Islet of Langerhans (tissue), 1 donor: ENCODE measurements at regions not wholly inside any gene's neighbourhood (a gene's known extent, or its start where the extent isn't known, plus 50 kb on each side); places are given as distances from the start of the nearest gene placed in this dataset.
"Not testable (repeated sequence)": the region's sequence is repeated elsewhere in the genome, so short reads cannot be mapped to it uniquely, and the experiment has no call there.

Experiments
- FAIRE-seq: peaks from one replicate; lab custom pipeline; 2011; peaks lifted over from hg19 to GRCh38; lab: Jason Lieb, UNC

- not testable (repeated sequence) for FAIRE-seq
These were observed 83.2 kb downstream of the POTEB3 start for GRCh38 chr15:21357056-21357455.

DNA sequence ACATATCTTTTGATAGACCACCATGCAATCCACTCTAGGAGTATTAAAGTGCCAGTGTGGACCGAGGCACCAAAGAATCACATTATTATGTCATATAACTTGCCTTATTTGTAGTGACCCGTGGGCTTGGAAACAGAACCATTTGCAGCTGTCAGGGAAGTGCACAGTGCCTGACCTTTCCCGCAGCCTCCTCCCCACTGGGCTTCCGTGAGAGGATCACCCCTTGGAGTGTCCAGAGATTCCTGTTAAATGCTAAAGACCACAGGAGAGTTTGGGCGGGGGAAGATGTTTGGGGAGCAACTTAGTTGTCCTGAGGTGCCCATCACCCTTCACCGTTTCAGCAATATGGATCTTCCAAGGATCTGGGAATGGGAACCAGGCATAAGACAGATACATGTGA is 84.4 kb downstream of the POTEB3 start:
- not testable (repeated sequence) for FAIRE-seq

DNA sequence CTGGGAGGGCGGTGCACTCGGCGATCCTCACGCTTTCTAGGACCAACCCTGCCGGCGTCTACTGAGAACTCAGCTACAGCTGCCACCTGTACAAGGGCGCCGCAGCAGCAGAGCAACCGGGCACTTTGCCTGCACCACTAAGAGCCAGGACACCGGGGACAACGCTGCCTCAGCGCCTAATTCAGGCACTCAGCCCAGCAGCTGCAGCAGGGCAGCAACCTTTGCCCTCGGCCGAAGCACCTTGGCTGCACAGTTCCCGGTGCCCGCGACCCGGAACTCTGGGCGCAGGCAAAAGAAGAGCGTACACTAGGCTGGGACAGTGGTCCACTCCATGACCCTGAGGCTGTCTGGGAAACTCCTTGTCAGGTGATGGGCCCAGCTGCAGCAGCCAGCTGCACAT is 85.7 kb downstream of the POTEB3 start:
- FAIRE-seq: not testable (repeated sequence)

DNA sequence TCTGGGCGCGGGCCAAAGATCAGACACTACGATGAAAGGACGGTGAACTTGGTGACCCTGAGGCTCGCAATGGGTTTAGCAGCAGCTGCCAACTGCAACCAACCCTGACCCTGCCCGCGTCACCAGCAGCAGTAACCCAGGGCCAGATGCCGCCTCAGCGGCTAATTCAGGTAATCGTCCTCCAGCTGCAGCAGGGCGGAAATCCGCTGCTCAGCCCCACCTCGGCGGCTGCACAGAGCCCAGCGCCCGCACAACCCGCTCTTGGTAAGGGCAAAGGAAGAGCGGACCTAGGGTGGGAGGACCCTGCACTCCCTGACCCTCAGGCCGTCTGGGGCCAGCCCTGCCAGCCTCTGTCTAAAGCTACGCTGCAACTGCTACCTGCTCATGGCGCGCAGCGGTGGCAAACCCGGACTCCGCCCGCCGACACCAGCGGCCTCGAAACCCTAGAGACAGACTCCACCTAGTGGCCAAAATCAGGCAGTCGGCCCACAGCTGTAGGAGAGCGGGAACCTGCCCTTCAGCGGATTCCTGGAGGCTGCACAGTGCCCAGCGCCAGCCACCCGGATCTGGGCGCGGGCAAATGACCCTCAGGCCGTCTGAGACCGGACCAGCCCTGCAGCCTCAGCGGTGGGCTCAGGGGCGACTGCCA is 87.5 kb downstream of the POTEB3 start:
- not testable (repeated sequence) for FAIRE-seq

GRCh38 chr15:21344960-21345359 is 95.3 kb downstream of the POTEB3 start:
- not testable (repeated sequence) for FAIRE-seq

GRCh38 chr15:21344500-21344899 is 95.8 kb downstream of the POTEB3 start:
- FAIRE-seq: not testable (repeated sequence)

- FAIRE-seq: not testable (repeated sequence)
These were observed 103.3 kb downstream of the POTEB3 start for GRCh38 chr15:21337028-21337427.

DNA sequence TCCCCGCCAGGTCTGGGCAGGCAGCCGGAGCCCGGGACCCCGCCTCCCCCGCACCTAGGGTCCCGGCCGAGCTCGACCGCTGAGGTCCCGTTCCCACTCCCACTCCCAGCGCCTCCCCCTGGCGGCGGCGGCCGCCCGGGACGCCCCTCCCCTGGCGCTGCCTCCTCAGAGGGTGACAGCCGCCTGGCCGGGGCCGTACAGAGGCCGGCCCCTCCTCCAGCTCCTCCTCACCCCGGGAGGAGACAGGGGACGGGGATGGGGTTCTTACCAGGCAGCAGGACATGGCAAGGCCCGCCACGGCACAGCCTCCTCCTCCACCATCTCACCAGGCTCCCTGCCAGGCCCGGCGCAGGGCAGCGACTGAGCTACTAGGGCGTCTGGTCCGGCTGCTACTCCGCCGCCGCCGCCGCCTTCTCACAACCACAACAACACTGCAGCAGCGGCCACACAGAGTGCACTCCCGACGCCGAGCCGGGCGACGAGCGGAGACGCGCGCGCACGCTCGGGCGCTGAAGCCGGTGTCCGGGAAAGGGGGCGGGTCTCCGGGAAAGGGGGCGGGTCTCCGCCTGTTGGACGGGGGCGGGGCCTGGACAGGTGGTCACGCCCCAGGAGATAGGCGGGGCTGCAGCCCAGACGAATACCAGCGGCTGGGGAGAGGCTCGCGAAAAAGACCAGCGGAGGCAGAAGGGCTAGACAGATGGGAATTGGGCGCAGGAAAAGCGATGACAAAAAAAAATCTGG is 115.4 kb downstream of the POTEB3 start:
- FAIRE-seq: not testable (repeated sequence)

GRCh38 chr15:21284353-21284752 is 155.9 kb downstream of the POTEB3 start:
- FAIRE-seq: peak; percentile 97

- FAIRE-seq: not testable (repeated sequence)
These were observed 157.1 kb downstream of the POTEB3 start for GRCh38 chr15:21283210-21283609.

DNA sequence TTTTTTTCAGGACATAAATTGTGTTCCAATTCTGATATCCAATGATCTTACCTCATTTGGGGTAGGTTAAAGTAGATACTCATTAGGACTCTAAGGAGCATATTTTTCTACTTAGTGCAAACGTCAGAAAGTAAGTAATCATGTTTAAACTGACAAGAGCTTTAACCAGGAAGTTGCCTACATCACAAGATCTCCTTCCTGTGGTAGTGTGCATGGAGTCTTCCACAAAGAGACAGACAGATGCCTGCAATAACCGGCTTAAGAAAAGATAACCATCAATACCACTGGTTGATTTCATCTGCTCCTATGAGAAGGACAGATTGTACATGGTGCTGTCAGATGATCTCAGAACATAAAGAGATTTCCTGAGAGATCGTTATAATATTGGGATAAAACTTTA is 160.0 kb downstream of the POTEB3 start:
- FAIRE-seq: not testable (repeated sequence)

- FAIRE-seq: not testable (repeated sequence)
These were observed 167.9 kb downstream of the POTEB3 start for GRCh38 chr15:21272176-21272982.

DNA sequence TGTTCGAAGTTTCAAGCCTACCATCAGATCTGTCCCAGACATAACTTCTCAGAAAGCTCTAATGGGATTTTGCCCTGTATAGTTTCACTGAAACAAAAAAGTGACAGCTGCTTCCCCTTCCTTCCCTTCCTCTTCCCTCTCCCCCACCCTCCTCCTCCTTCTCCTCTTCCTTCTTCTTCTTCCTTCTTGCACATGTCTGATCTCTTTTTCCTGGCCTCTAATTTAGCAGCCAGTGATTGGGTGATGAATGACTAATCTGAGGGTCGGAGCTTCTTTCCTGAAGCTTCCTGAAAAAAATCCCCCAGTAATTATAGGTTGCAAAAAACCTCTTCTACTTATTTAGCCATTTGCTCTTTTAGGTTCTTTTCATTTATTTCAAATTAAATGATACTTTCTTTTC is 168.7 kb downstream of the POTEB3 start:
- FAIRE-seq: no peak

GRCh38 chr15:21270474-21270873 is 169.8 kb downstream of the POTEB3 start:
- no peak for FAIRE-seq

- FAIRE-seq: not testable (repeated sequence)
These were observed 170.6 kb downstream of the POTEB3 start for GRCh38 chr15:21269673-21270072.

DNA sequence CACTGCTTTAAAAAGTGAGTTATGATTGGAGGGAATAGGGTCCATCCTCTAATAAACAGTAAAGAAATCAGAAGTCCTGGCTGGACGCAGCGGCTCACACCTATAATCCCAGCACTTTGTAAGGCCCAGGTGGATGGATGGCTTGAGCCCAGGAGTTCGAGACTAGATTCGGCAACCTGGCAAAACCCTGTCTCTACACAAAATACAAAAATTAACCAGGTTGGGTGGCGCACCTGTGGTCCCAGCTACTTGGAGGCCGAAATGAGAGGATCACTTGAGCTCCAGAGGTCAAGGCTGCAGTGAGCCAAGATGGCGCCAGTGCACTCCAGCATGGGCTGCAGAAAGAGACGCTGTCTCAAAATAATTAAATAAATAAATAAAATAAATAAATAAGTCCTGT is 171.2 kb downstream of the POTEB3 start:
- no peak for FAIRE-seq

GRCh38 chr15:21268436-21268940 is 171.8 kb downstream of the POTEB3 start:
- no peak for FAIRE-seq

- FAIRE-seq: no peak
These were observed 172.5 kb downstream of the POTEB3 start for GRCh38 chr15:21267671-21268395.

GRCh38 chr15:21267226-21267625 is 173.1 kb downstream of the POTEB3 start:
- FAIRE-seq: no peak

GRCh38 chr15:21265628-21266027 is 174.7 kb downstream of the POTEB3 start:
- not testable (repeated sequence) for FAIRE-seq

DNA sequence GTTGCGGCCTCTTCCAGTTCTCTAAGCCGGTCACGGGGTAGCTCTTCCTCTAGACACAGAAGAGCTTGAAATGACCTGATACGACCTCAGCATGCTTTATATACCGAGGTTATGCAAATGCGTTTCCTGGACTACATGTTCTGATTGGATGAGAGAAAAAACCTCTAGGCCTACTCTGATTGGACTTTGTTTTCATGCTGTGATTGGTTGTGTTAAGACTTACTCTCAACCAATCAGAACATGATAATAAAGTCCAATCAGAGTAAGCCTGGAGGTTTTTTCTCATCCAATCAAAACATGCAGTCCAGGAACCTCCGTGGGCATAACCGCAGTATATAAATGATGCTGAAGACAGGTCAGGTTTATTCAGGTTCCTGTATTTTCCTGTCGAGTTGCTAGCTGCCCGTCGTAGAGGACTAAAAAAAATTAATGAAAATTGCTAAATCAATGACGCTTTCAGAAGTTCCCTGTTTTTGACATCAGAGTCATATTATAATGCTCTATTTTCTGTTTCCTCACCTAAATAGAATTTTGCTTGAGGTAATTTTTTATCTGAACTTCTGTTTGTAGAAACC is 177.4 kb downstream of the POTEB3 start:
- no peak for FAIRE-seq
